Muscle layer of duodenum (tissue), 2 donors: ENCODE measurements at regions not wholly inside any gene's neighbourhood (a gene's known extent, or its start where the extent isn't known, plus 50 kb on each side); places are given as distances from the start of the nearest gene placed in this dataset.
"Not testable (repeated sequence)": the region's sequence is repeated elsewhere in the genome, so short reads cannot be mapped to it uniquely, and the experiment has no call there.

ENCODE experiments used
- H3K27ac ChIP-seq: one replicate; pipeline ENCODE4 v1.7.0; 2013; ENCODE audit warnings: mild to moderate bottlenecking, low read length
- H3K27me3 ChIP-seq: one replicate; pipeline ENCODE4 v1.7.0; 2013; ENCODE audit warnings: low read depth, mild to moderate bottlenecking, control low read depth, low read length
- H3K36me3 ChIP-seq, 2 donors: one replicate each; pipeline ENCODE4 v1.7.0; 2013; ENCODE audit warnings: low read length in 2 of 2, control low read depth in 1 of 2, mild to moderate bottlenecking in 1 of 2; ENCODE audit not compliant: insufficient read depth in 2 of 2, control insufficient read depth in 1 of 2
- H3K4me1 ChIP-seq, 2 donors: one replicate each; pipeline ENCODE4 v1.7.0; 2013; ENCODE audit warnings: low read length in 2 of 2, mild to moderate bottlenecking in 2 of 2, control low read depth in 1 of 2, moderate library complexity in 1 of 2; ENCODE audit not compliant: insufficient read depth in 2 of 2, control insufficient read depth in 1 of 2
- H3K4me3 ChIP-seq, 2 donors: one replicate each; pipeline ENCODE4 v1.7.0; 2013; ENCODE audit warnings: low read length in 2 of 2, low read depth in 1 of 2, mild to moderate bottlenecking in 1 of 2
- H3K9me3 ChIP-seq, 2 donors: one replicate each; pipeline ENCODE4 v1.7.0; 2013; ENCODE audit warnings: low read length in 2 of 2, control low read depth in 1 of 2, mild to moderate bottlenecking in 1 of 2; ENCODE audit not compliant: control insufficient read depth in 1 of 2
- donor health status: healthy.

DNA sequence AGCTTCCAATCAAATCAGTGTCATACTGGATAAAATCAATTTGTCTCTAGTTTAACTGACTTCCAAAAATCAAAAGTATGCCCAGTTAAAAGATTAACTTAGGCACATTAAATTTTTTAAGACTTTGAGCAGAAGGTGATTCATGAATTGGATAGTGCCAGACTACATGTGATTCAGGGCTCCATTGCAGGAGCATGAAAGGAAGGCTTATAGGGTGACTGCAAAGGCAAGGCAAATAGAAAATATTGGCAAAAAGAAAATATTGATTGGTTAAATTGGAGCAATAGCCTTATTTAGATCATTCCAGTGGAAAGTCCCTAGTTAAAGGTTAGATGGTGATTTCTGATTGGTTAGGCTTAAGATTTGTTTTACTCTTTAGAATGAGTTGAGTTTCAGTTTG is 223.9 kb upstream of the ERCC4 start:
- H3K27ac ChIP-seq, result no peak overlapping the region
- H3K9me3 ChIP-seq, result peaks cover 0 to 25% of the 10 kb centered on the region in 2 donors
- no peaks in the 10 kb centered on the region for H3K27me3 ChIP-seq
- no peaks in the 10 kb centered on the region for H3K4me1 ChIP-seq
- no peaks in the 10 kb centered on the region for H3K36me3 ChIP-seq
- no peak overlapping the region for H3K4me3 ChIP-seq

DNA sequence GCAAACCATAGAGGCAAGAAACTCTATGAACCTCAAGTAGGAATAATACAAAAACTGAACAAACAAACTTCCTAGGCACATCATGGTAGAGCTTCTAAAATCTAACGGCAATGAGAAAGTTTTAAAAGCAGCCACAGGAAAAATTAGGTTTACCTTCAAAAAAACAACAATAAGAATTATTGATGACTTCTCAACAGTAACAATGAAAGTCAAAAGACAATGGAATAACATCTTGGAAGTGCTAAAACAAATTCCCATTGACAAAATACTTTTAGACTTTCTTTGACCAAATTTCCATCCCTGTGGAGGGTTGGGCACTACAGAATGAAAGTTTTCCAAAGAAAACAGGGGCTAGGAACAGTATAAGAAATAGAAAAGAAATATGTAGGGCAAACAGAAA is 222.9 kb upstream of the ERCC4 start:
- no peak overlapping the region for H3K4me3 ChIP-seq
- no peaks in the 10 kb centered on the region for H3K27me3 ChIP-seq
- H3K4me1 ChIP-seq, result no peaks in the 10 kb centered on the region
- H3K36me3 ChIP-seq, result no peaks in the 10 kb centered on the region
- no peak overlapping the region for H3K27ac ChIP-seq
- peaks cover 0 to 25% of the 10 kb centered on the region in 2 donors for H3K9me3 ChIP-seq

DNA sequence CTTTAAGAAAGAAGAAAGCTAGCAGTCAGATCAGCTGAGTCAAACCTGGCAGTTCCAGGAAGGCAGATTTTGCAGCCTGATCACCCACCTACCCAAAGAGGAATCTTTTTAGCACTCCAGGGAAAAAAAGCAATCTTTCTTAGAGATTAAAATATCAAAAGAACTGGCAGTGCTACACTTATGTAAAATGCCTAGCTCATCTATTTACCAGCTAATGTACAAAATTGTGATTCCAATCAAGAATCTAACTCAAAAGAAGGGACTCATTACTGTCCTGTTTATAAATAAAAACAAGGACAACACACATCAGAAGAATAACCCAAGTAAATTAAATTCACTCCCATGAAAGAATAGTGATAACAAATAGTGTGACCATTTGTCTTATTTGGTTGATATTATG is 222.4 kb upstream of the ERCC4 start:
- H3K27ac ChIP-seq, result no peak overlapping the region
- H3K27me3 ChIP-seq, result no peaks in the 10 kb centered on the region
- H3K36me3 ChIP-seq, result no peaks in the 10 kb centered on the region
- H3K4me1 ChIP-seq, result no peaks in the 10 kb centered on the region
- no peak overlapping the region for H3K4me3 ChIP-seq
- peaks cover 0 to 25% of the 10 kb centered on the region in 2 donors for H3K9me3 ChIP-seq

DNA sequence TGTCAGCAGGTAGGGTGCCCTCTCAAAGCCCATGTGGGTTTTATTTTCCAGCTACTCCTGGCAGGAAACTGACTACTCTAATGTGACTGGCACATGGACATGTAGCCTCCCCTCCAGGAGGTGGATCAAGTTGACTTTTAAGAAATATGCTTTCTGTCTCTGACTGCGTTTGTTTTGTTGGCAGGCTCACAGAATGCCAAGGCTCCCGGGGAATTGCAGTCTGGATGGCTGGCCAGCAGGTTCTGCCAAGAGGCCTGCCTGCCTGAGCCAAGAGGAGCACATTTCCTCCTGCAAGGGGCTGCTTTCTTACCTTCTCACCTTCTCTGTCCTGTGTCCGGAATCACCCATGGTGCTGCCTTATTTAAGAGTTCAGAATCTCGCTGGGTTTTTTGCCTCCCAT is 217.3 kb upstream of the ERCC4 start:
- Histone ChIP-seq H3K9me3 (peaks cover 0 to 10% of the 10 kb centered on the region in 2 donors), H3K27me3 (no peaks in the 10 kb centered on the region), H3K4me1 (no peaks in the 10 kb centered on the region), H3K4me3 (no peak overlapping the region), H3K27ac (no peak overlapping the region), H3K36me3 (no peaks in the 10 kb centered on the region)

DNA sequence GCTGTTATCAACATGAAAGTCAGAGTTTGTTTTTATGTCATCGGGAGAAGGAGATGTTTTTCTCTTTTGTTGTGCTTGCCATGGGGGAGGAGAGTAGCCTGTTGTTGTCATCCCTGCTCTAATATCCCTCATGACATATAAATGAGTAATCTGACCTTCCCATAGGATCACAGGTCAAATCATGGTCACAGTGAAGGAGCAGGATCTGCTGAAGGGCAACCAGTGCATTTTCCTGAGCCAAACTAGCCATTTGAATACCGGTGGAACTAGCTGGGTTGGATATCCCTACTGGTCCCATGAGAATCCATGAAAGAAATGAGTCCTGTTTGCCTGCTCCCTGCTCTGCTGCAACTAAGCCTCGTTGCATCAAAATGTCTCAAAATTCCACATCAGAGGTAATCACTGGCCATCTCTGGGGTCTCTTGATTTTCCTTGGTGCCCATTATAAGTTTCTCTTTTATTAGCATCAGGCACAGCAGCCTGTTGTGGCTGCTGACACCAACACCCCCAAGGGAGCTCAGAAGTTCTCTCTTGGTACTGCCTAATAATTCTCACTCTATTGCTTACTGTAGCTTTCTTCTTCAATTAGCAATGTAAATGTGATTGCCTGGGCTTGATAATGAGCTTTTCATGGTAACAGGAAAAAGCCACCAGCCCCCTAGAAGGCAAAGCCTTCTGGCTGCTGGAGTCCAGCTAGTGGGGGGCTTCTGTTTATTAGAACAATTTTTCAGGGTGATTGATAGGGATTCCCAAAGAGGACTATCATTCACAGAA is 211.4 kb upstream of the ERCC4 start:
- no peak overlapping the region for H3K4me3 ChIP-seq
- no peak overlapping the region for H3K27ac ChIP-seq
- no peaks in the 10 kb centered on the region for H3K4me1 ChIP-seq
- H3K9me3 ChIP-seq, result peaks cover 0 to 6% of the 10 kb centered on the region in 2 donors
- H3K36me3 ChIP-seq, result no peaks in the 10 kb centered on the region
- no peaks in the 10 kb centered on the region for H3K27me3 ChIP-seq

DNA sequence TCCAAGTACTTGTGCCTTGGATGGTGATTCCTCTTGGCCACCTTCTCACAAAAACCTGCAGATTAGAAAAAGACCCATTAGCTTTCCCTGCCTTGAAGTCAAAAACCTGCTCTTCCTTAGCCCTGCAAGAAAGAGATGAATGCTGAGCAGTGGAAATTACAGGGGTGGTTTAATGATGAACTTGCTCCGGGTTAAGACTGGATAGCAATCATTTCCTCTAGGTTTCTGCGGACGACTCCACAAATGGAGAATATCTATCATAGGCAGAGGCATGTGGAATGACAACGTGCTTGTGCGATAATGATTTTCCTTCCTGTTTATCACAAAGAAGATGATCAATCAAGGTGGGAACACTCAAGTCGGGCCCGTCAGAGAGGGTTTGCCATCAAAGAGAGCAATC is 201.2 kb upstream of the ERCC4 start:
- no peaks in the 10 kb centered on the region for H3K9me3 ChIP-seq
- no peaks in the 10 kb centered on the region for H3K27me3 ChIP-seq
- H3K4me3 ChIP-seq, result no peak overlapping the region
- no peaks in the 10 kb centered on the region for H3K4me1 ChIP-seq
- no peaks in the 10 kb centered on the region for H3K36me3 ChIP-seq
- no peak overlapping the region for H3K27ac ChIP-seq

DNA sequence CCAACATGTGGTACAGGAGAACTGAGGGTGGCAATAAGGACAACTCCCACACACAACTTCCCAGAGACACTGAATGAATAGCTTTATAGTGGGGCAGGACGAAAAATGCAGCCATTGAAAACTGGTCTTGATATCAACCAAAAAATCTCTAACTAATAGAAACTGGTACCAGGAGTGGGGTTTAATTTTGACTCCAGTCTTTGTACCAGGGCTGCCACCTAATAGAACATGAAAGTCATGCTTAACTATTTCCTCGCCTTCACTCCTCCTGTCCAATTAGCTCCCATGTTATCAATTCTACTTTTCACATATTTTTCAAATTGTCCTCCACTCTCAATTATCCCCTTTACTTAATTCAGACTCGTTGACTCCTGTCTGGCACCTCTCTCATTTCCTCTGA is 192.0 kb upstream of the ERCC4 start:
- H3K9me3 ChIP-seq, result peaks cover 7 to 12% of the 10 kb centered on the region in 2 donors
- H3K4me1 ChIP-seq, result no peaks in the 10 kb centered on the region
- no peaks in the 10 kb centered on the region for H3K36me3 ChIP-seq
- no peak overlapping the region for H3K27ac ChIP-seq
- H3K4me3 ChIP-seq, result peak overlapping the region in 1 of 2 donors; percentile 20
- H3K27me3 ChIP-seq, result no peaks in the 10 kb centered on the region

DNA sequence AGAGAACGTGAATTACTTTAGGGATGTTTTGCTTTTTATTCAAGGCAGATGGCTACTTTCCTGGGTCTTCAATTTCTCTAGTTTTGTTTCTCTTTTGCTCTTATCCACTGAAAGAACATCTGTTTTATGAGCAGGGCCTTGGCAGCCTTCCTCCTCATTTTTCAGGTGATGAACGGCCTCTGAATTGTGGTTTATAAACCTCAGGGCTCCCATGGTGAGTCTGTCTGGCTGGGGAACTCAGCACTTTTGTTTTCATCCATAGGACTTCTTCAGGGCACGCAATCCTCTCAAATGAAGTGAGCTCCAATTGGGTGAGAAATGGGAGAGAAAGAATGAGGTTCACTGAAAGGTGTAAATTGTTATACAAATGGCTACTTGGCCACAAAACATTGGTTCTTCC is 186.4 kb upstream of the ERCC4 start:
- no peak overlapping the region for H3K27ac ChIP-seq
- no peaks in the 10 kb centered on the region for H3K9me3 ChIP-seq
- H3K4me3 ChIP-seq, result no peak overlapping the region
- H3K4me1 ChIP-seq, result no peaks in the 10 kb centered on the region
- H3K27me3 ChIP-seq, result no peaks in the 10 kb centered on the region
- no peaks in the 10 kb centered on the region for H3K36me3 ChIP-seq

DNA sequence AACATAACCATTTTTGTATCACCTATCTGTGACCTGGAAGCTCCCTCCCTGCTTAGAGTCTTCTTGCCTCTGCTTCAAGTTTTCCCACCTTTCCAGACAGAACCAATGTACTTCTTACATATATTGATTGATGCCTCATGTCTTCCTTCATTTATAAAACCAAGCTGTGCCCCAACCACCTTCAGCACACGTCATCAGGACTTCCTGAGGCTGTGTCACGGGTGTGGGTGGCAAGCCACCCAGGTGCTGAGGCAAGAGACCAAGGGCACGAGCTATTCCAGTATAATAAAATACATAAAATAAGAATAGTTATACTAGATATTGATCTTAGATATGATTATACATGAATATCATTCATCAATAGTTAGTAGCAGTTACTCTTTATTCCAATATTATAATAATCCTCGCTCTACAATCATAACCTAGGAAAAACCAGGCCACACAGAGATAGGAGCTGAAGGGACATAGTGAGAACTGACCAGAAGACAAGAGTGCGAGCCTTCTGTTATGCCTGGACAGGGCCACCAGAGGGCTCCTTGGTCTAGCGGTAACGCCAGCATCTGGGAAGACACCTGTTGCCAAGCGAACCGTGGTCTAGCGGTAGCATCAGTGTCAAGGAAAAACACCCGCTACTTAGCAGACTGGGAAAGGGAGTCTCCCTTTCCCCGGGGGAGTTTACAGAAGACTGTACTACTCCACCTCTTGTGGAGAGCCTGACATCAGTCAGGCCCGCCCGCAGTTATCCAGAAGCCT is 180.2 kb upstream of the ERCC4 start:
- H3K27me3 ChIP-seq, H3K4me1 ChIP-seq, H3K36me3 ChIP-seq, H3K27ac ChIP-seq, H3K4me3 ChIP-seq, H3K9me3 ChIP-seq: not testable (repeated sequence)

DNA sequence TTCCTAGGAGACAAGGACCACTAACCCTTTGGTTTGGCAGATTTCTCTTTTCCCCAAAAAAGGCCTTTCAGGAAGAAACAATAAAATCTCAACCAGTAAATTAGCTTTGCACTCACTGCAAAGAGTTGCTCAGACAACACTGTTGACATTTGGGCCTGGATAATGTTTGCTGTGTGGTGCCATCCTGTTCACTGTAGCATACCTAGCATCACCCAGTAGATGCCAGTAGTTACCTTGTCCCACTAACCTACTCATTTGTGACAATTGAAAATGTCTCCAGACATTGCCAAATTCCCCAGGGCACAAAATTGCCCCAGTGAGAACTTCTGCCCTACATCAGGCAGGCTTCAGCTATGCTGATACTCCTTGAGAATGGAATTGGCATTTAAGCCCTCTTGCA is 177.0 kb upstream of the ERCC4 start:
- Histone ChIP-seq H3K4me3 (no peak overlapping the region), H3K27ac (no peak overlapping the region), H3K27me3 (no peaks in the 10 kb centered on the region), H3K36me3 (no peaks in the 10 kb centered on the region), H3K9me3 (peaks cover 0 to 6% of the 10 kb centered on the region in 2 donors), H3K4me1 (no peaks in the 10 kb centered on the region)

DNA sequence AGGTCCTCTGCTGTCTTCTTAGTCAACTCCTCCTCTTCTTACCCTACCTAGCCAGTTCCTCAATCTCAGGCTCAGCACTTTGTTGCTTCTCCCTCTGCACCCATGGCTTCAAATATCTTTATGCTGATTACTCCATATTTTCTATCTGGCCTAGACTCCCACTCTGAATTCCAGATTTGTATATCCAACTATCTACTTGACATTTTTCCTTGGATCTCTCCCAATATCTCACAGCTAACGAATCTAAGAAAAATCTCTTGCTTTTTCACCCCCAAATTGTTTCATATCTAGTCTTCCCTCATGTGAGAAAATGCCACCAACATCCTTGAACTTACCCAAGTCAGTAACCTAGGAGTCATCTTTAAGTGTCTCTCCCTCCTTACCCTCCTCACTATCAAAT is 176.4 kb upstream of the ERCC4 start:
- Histone ChIP-seq H3K9me3 (peaks cover 0 to 6% of the 10 kb centered on the region in 2 donors), H3K36me3 (no peaks in the 10 kb centered on the region), H3K27ac (no peak overlapping the region), H3K4me3 (no peak overlapping the region), H3K4me1 (no peaks in the 10 kb centered on the region), H3K27me3 (no peaks in the 10 kb centered on the region)
